ENCODE measurements at regions not wholly inside any gene's neighbourhood (a gene's known extent, or its start where the extent isn't known, plus 50 kb on each side); places are given as distances from the start of the nearest gene placed in this dataset.
A peak's percentile ranks its signal among the peaks of the same experiment; 100 is the strongest.

GRCh38 chr10:3510741-3511140, 274.3 kb downstream of the KLF6 start:
- DNase-seq = no peak

GRCh38 chr10:3509355-3509754, 275.7 kb downstream of the KLF6 start:
- no peak for DNase-seq

GRCh38 chr10:3503299-3503698, 281.7 kb downstream of the KLF6 start:
- no peak for DNase-seq

GRCh38 chr10:3502673-3503072, 282.3 kb downstream of the KLF6 start:
- no peak for DNase-seq

- peak; percentile 91 for DNase-seq
These were observed 284.6 kb downstream of the KLF6 start for GRCh38 chr10:3500408-3500856.

GRCh38 chr10:3499120-3499519, 285.9 kb downstream of the KLF6 start:
- no peak for DNase-seq

- no peak for DNase-seq
These were observed 287.4 kb downstream of the KLF6 start for GRCh38 chr10:3497581-3497980.

- no peak for DNase-seq
These were observed 288.9 kb downstream of the KLF6 start for GRCh38 chr10:3496138-3496537.

GRCh38 chr10:3495281-3495680, 289.7 kb downstream of the KLF6 start:
- no peak for DNase-seq

GRCh38 chr10:3494838-3495230, 290.2 kb downstream of the KLF6 start:
- DNase-seq = no peak

GRCh38 chr10:3494131-3494837, 290.7 kb downstream of the KLF6 start:
- DNase-seq = no peak

- no peak for DNase-seq
These were observed 291.4 kb downstream of the KLF6 start for GRCh38 chr10:3493621-3494020.

GRCh38 chr10:3491571-3491970, 293.4 kb downstream of the KLF6 start:
- DNase-seq = no peak

- no peak for DNase-seq
These were observed 297.8 kb downstream of the KLF6 start for GRCh38 chr10:3487228-3487627.

- DNase-seq = peak; percentile 60
These were observed 298.5 kb downstream of the KLF6 start for GRCh38 chr10:3486346-3487065.

GRCh38 chr10:3485057-3485686, 299.8 kb downstream of the KLF6 start:
- no peak for DNase-seq

- no peak for DNase-seq
These were observed 300.5 kb downstream of the KLF6 start for GRCh38 chr10:3484306-3485056.

GRCh38 chr10:3482200-3482993, 302.6 kb downstream of the KLF6 start:
- DNase-seq = peak; percentile 77

GRCh38 chr10:3481496-3481895, 303.5 kb downstream of the KLF6 start:
- DNase-seq = no peak

- DNase-seq = no peak
These were observed 304.1 kb downstream of the KLF6 start for GRCh38 chr10:3480990-3481315.

- DNase-seq = no peak
These were observed 304.6 kb downstream of the KLF6 start for GRCh38 chr10:3480281-3480989.
